HCT116 (cell line): ENCODE measurements at regions not wholly inside any gene's neighbourhood (a gene's known extent, or its start where the extent isn't known, plus 50 kb on each side); places are given as distances from the start of the nearest gene placed in this dataset.

Source experiments
- ATAC-seq: fragments of 200-7000 bp; cut with Tn5 transposase; 2 replicates; pipeline ENCODE4 v1.9.1; 2020; ENCODE audit warnings: mild to moderate bottlenecking, moderate library complexity
- BruUV-seq: library from RNA; stranded (reverse); fragments of 400-500 nt; replicated peaks from 2 replicates; lab custom pipeline; 2021; lab: Mats Ljungman, UMichigan
- CTCF ChIA-PET: fragments of 300-600 bp; sonication (Branson Sonifier 250); formaldehyde crosslinking; loops from one replicate; lab custom pipeline; 2021; ENCODE audit warnings: antibody characterized with exemption; lab: Charles Lee
- POLR2A ChIA-PET: fragments of 300-600, 350-600 bp; sonication (Branson Sonifier 250); formaldehyde crosslinking; loops from one replicate; lab custom pipeline; 2021; ENCODE audit warnings: antibody characterized with exemption; lab: Charles Lee
- RAD21 ChIA-PET, 2 experiments: fragments of 300-600 bp; sonication (Branson Sonifier 250); formaldehyde crosslinking; loops; one replicate each; lab custom pipeline; 2023; ENCODE audit warnings: low total read pairs in 2 of 2; ENCODE audit not compliant: uncharacterized antibody in 2 of 2, unreplicated experiment in 2 of 2, low non-redundant PET in 1 of 2; lab: Charles Lee
- DNase-seq: peaks from one replicate; pipeline ENCODE4 v3.0.0-alpha.2; 2010; ENCODE audit warnings: low read depth, low spot score
- H2AFZ ChIP-seq: fragments of 200-600 bp; shearing (Covaris generic), sonication (generic); 2 replicates; pipeline ENCODE4 v1.6.1; 2017; ENCODE audit warnings: low read depth, mixed run types, mixed read lengths, antibody characterized with exemption, low read length; ENCODE audit not compliant: poor library complexity, severe bottlenecking
- H3K27ac ChIP-seq: 2 replicates; pipeline ENCODE4 v1.5.1; 2012; ENCODE audit warnings: low read depth, low read length
- H3K27me3 ChIP-seq: fragments of 200-600 bp; sonication (generic); 2 replicates; pipeline ENCODE4 v1.6.1; 2016; ENCODE audit warnings: mixed run types, low read length, mixed read lengths; ENCODE audit not compliant: insufficient read depth
- H3K36me3 ChIP-seq, 2 experiments: fragments of 200-500 bp in 1 of 2; fragments of 200-600 bp in 1 of 2; sonication (Bioruptor generic) in 1 of 2; sonication (generic) in 1 of 2; 2 replicates each; pipeline versions ENCODE4 v1.5.1 to v1.6.1; 2014 to 2016; ENCODE audit warnings: low read length in 2 of 2, inconsistent platforms in 1 of 2, mixed read lengths in 1 of 2, mixed run types in 1 of 2; ENCODE audit not compliant: insufficient read depth in 2 of 2, control insufficient read depth in 1 of 2
- H3K4me1 ChIP-seq, 2 experiments: fragments of 200-600 bp in 1 of 2; sonication (generic) in 1 of 2; 2 replicates each; pipeline versions ENCODE4 v1.5.1 to v1.6.1; 2012 to 2017; ENCODE audit warnings: low read length in 2 of 2, inconsistent platforms in 1 of 2, mild to moderate bottlenecking in 1 of 2, mixed read lengths in 1 of 2, mixed run types in 1 of 2, moderate library complexity in 1 of 2; ENCODE audit not compliant: insufficient read depth in 2 of 2, control insufficient read depth in 1 of 2
- H3K4me2 ChIP-seq: fragments of 200-600 bp; sonication (generic); 2 replicates; pipeline ENCODE4 v1.6.1; 2017; ENCODE audit warnings: mixed run types, low read length, mixed read lengths
- H3K4me3 ChIP-seq, 2 experiments: fragments of 200-600 bp in 1 of 2; sonication (generic) in 1 of 2; replicated peaks in 1 of 2; 2 replicates each; pipeline ENCODE4 v1.5.1; 2011 to 2016; ENCODE audit warnings: low read length in 2 of 2, control low read depth in 1 of 2, low read depth in 1 of 2, mild to moderate bottlenecking in 1 of 2, mixed read lengths in 1 of 2, mixed run types in 1 of 2
- H3K79me2 ChIP-seq: fragments of 200-600 bp; sonication (generic); 2 replicates; pipeline ENCODE4 v1.6.1; 2017; ENCODE audit warnings: mild to moderate bottlenecking, mixed run types, low read length, moderate library complexity, mixed read lengths; ENCODE audit not compliant: insufficient read depth
- H3K9ac ChIP-seq: fragments of 200-600 bp; sonication (generic); 2 replicates; pipeline ENCODE4 v1.6.1; 2016; ENCODE audit warnings: low read length, mixed read lengths
- H3K9me2 ChIP-seq: fragments of 200-600 bp; sonication (generic), shearing (Covaris generic); 2 replicates; pipeline ENCODE4 v1.6.1; 2017; ENCODE audit warnings: mixed run types, mild to moderate bottlenecking, moderate library complexity; ENCODE audit not compliant: insufficient read depth
- H3K9me3 ChIP-seq, 2 experiments: fragments of 200-500 bp in 1 of 2; fragments of 200-600 bp in 1 of 2; sonication (Bioruptor generic) in 1 of 2; sonication (generic) in 1 of 2; 2 replicates each; pipeline ENCODE4 v1.6.1; 2014 to 2017; ENCODE audit warnings: low read length in 2 of 2, mixed read lengths in 2 of 2, inconsistent platforms in 1 of 2, low read depth in 1 of 2, mild to moderate bottlenecking in 1 of 2, mixed run types in 1 of 2, moderate library complexity in 1 of 2; ENCODE audit not compliant: control insufficient read depth in 1 of 2, insufficient read depth in 1 of 2
- H4K20me1 ChIP-seq: fragments of 200-600 bp; sonication (generic), shearing (Covaris generic); 2 replicates; pipeline ENCODE4 v1.6.1; 2017; ENCODE audit warnings: mixed run types, mild to moderate bottlenecking, moderate library complexity; ENCODE audit not compliant: insufficient read depth
- ATF3 ChIP-seq: IDR thresholded peaks from 2 replicates; pipeline ENCODE4 v1.6.1; 2012
- CBX3 ChIP-seq: IDR thresholded peaks from 2 replicates; pipeline ENCODE4 v1.6.1; 2012; ENCODE audit warnings: low read depth
- CEBPB ChIP-seq: IDR thresholded peaks from 2 replicates; pipeline ENCODE4 v1.6.1; 2012; ENCODE audit warnings: low read depth
- CTCF ChIP-seq, 3 experiments: fragments of 200-600 bp in 1 of 3; sonication (generic) in 1 of 3; IDR thresholded peaks in 2 of 3; conservative IDR thresholded peaks in 1 of 3; 2 replicates each; pipeline ENCODE4 v1.5.1; 2012 to 2017; ENCODE audit warnings: low read depth in 2 of 3, low read length in 2 of 3, antibody characterized with exemption in 1 of 3, borderline replicate concordance in 1 of 3, control low read depth in 1 of 3, mild to moderate bottlenecking in 1 of 3, mixed read lengths in 1 of 3, mixed run types in 1 of 3, moderate library complexity in 1 of 3; ENCODE audit not compliant: insufficient read depth in 1 of 3
- ELF1 ChIP-seq: IDR thresholded peaks from 2 replicates; pipeline ENCODE4 v1.6.1; 2012; ENCODE audit warnings: low read depth, borderline replicate concordance
- FOSL1 ChIP-seq: IDR thresholded peaks from 2 replicates; pipeline ENCODE4 v1.6.1; 2012; ENCODE audit warnings: low read depth
- JUND ChIP-seq: IDR thresholded peaks from 2 replicates; pipeline ENCODE4 v1.6.1; 2012
- MAX ChIP-seq: IDR thresholded peaks from 2 replicates; pipeline ENCODE4 v1.6.1; 2012
- POLR2A ChIP-seq: IDR thresholded peaks from 2 replicates; pipeline ENCODE4 v1.7.0; 2011; ENCODE audit warnings: borderline replicate concordance; ENCODE audit not compliant: insufficient read depth, insufficient read length; ENCODE audit errors: extremely low read depth
- POLR2AphosphoS5 ChIP-seq: IDR thresholded peaks from 2 replicates; pipeline ENCODE4 v1.6.1; 2011; ENCODE audit warnings: mild to moderate bottlenecking, low read depth, low read length, moderate library complexity
- RAD21 ChIP-seq: IDR thresholded peaks from 2 replicates; pipeline ENCODE4 v1.6.1; 2012; ENCODE audit warnings: low read depth, mild to moderate bottlenecking
- REST ChIP-seq: IDR thresholded peaks from 2 replicates; pipeline ENCODE4 v1.6.1; 2012; ENCODE audit warnings: low read depth
- SIN3A ChIP-seq: IDR thresholded peaks from 2 replicates; pipeline ENCODE4 v1.6.1; 2012; ENCODE audit warnings: low read depth
- SP1 ChIP-seq: IDR thresholded peaks from 2 replicates; pipeline ENCODE4 v1.6.1; 2012; ENCODE audit warnings: low read depth
- SRF ChIP-seq: IDR thresholded peaks from 2 replicates; pipeline ENCODE4 v1.6.1; 2012; ENCODE audit warnings: low read depth
- ZBTB33 ChIP-seq: IDR thresholded peaks from 2 replicates; pipeline ENCODE4 v1.6.1; 2011; ENCODE audit warnings: mild to moderate bottlenecking, low read length, moderate library complexity; ENCODE audit not compliant: insufficient replicate concordance; ENCODE audit errors: extremely low read depth
- ZFX ChIP-seq: fragments of 450-650 bp; IDR thresholded peaks from 2 replicates; pipeline ENCODE4 v1.6.1; 2017
- ZNF274 ChIP-seq: fragments of 200-500 bp; sonication (Bioruptor generic); IDR thresholded peaks from 2 replicates; pipeline ENCODE4 v1.6.1; 2014; ENCODE audit warnings: mild to moderate bottlenecking, low read depth, low read length, inconsistent platforms
- intact Hi-C: fragments of 100-400 bp; cut with micrococcal nuclease; formaldehyde crosslinking; loops from 2 replicates; pipeline ENCODE4 v1.10.0; 2022

GRCh38 chr18:56460581-56460980 lies 177.8 kb downstream of the TXNL1 start:
- no peaks in the 10 kb centered on the region for H3K9me2 ChIP-seq
- no peaks in the 10 kb centered on the region for H4K20me1 ChIP-seq
- H3K36me3 ChIP-seq: no peaks in the 10 kb centered on the region
- H3K4me2 ChIP-seq: no peak overlapping the region
- no peak overlapping the region for H3K9ac ChIP-seq
- DNase-seq: no peak
- H3K27ac ChIP-seq: no peak overlapping the region
- no TSS peak for BruUV-seq
- no peaks in the 10 kb centered on the region for H3K4me1 ChIP-seq
- H2AFZ ChIP-seq: no peak overlapping the region
- ChIA-PET RAD21 (no interaction called here), CTCF (no interaction called here), POLR2A (no interaction called here)
- intact Hi-C loops: no loop called here
- no peaks in the 10 kb centered on the region; the same call in 1 of the 2 replicates for H3K27me3 ChIP-seq
- no peak for ATAC-seq
- H3K9me3 ChIP-seq: peaks cover 0 to 5% of the 10 kb centered on the region in 2 experiments; a peak in 1 of 4 replicates
- no peaks in the 10 kb centered on the region for H3K79me2 ChIP-seq
- no peak overlapping the region for H3K4me3 ChIP-seq
- no peak for TF ChIP-seq ZNF274
- TF ChIP-seq CEBPB: no peak
- TF ChIP-seq POLR2AphosphoS5: no peak
- TF ChIP-seq CTCF (IDR thresholded peaks at IDR 0.05 in 2 of 3, conservative IDR thresholded peaks at IDR 0.05 in 1 of 3; ENCODE audit: borderline replicate concordance in 1 of 3, insufficient read depth in 1 of 3, low read depth in 2 of 3, low read length in 2 of 3): no peak
- TF ChIP-seq FOSL1: no peak
- TF ChIP-seq ELF1: no peak
- no peak for TF ChIP-seq SP1
- TF ChIP-seq ZBTB33: no peak
- no peak for TF ChIP-seq CBX3
- no peak for TF ChIP-seq POLR2A
- TF ChIP-seq REST: no peak
- TF ChIP-seq JUND: no peak
- TF ChIP-seq SRF: no peak
- no peak for TF ChIP-seq RAD21
- no peak for TF ChIP-seq SIN3A
- TF ChIP-seq MAX: no peak
- TF ChIP-seq ATF3: no peak
- no peak for TF ChIP-seq ZFX
